ENCODE measurements at regions not wholly inside any gene's neighbourhood (a gene's known extent, or its start where the extent isn't known, plus 50 kb on each side); places are given as distances from the start of the nearest gene placed in this dataset.

- no peak for TF ChIP-seq FOXM1 (IDR thresholded peaks at IDR 0.05; ENCODE audit: borderline replicate concordance)
- TF ChIP-seq FOXA1 (IDR thresholded peaks at IDR 0.05), result no peak
- TF ChIP-seq PKNOX1 (IDR thresholded peaks at IDR 0.05), result no peak
- no peak for TF ChIP-seq ZNF384 (IDR thresholded peaks at IDR 0.05)
- TF ChIP-seq L3MBTL2 (conservative IDR thresholded peaks at IDR 0.05), result no peak
- no peak for TF ChIP-seq FOXK2 (IDR thresholded peaks at IDR 0.05)
- no peak for TF ChIP-seq SUZ12 (IDR thresholded peaks at IDR 0.05)
- no peak for TF ChIP-seq ARNT (IDR thresholded peaks at IDR 0.05)
- no peak for TF ChIP-seq TARDBP (IDR thresholded peaks at IDR 0.05)
- TF ChIP-seq SP1 (IDR thresholded peaks at IDR 0.05), result no peak
- no peak for TF ChIP-seq BHLHE40 (IDR thresholded peaks at IDR 0.05; ENCODE audit: borderline replicate concordance)
Measured at GRCh38 chr3:95037927-95038326, 975.1 kb downstream of the NSUN3 start.
